Neural cell (in vitro differentiated cells): ENCODE measurements at regions not wholly inside any gene's neighbourhood (a gene's known extent, or its start where the extent isn't known, plus 50 kb on each side); places are given as distances from the start of the nearest gene placed in this dataset.

Source experiments
- H2AFZ ChIP-seq: fragments of 200-600, 300-800 bp; sonication (generic), shearing (Covaris generic); 2 replicates; pipeline ENCODE4 v1.6.0; 2014; ENCODE audit warnings: low read depth, mild to moderate bottlenecking, antibody characterized with exemption, low read length, moderate library complexity
- H3F3A ChIP-seq: fragments of 200-600 bp; shearing (Covaris generic); 2 replicates; pipeline ENCODE4 v1.6.1; 2016; ENCODE audit warnings: mild to moderate bottlenecking, moderate library complexity, mixed read lengths, antibody characterized with exemption, low read length; ENCODE audit not compliant: insufficient read depth, poor library complexity, severe bottlenecking
- H3K27ac ChIP-seq: fragments of 200-600, 300-800 bp; sonication (generic), shearing (Covaris generic); 2 replicates; pipeline ENCODE4 v1.5.1; 2014; ENCODE audit warnings: mild to moderate bottlenecking, low read length, moderate library complexity
- H3K27me3 ChIP-seq: fragments of 300-800, 200-600 bp; sonication (generic), shearing (Covaris generic); 2 replicates; pipeline ENCODE4 v1.6.0; 2014; ENCODE audit warnings: mild to moderate bottlenecking, low read depth, low read length, moderate library complexity; ENCODE audit not compliant: insufficient read depth
- H3K36me3 ChIP-seq: fragments of 300-800, 200-600 bp; sonication (generic), shearing (Covaris generic); 2 replicates; pipeline ENCODE4 v1.5.1; 2014; ENCODE audit warnings: mild to moderate bottlenecking, antibody characterized with exemption, low read length, moderate library complexity; ENCODE audit not compliant: insufficient read depth
- H3K4me2 ChIP-seq: fragments of 300-800, 200-600 bp; sonication (generic), shearing (Covaris generic); 2 replicates; pipeline ENCODE4 v1.6.0; 2014; ENCODE audit warnings: mild to moderate bottlenecking, low read length
- H3K4me3 ChIP-seq: fragments of 300-800, 200-600 bp; sonication (generic), shearing (Covaris generic); 2 replicates; pipeline ENCODE4 v1.5.1; 2014; ENCODE audit warnings: mild to moderate bottlenecking, low read length, moderate library complexity
- H3K79me2 ChIP-seq: fragments of 200-600 bp; shearing (Covaris generic); replicated peaks from 2 replicates; pipeline ENCODE4 v1.6.0; 2014; ENCODE audit warnings: mild to moderate bottlenecking, low read length, moderate library complexity; ENCODE audit not compliant: insufficient read depth
- H3K9ac ChIP-seq: fragments of 300-800, 200-600 bp; sonication (generic), shearing (Covaris generic); 2 replicates; pipeline ENCODE4 v1.6.1; 2016; ENCODE audit warnings: mild to moderate bottlenecking, low read length, mixed read lengths
- H3K9me2 ChIP-seq: fragments of 200-600 bp; shearing (Covaris generic); 2 replicates; pipeline ENCODE4 v1.6.1; 2016; ENCODE audit warnings: mild to moderate bottlenecking, low read length, mixed read lengths; ENCODE audit not compliant: insufficient read depth
- H3K9me3 ChIP-seq: fragments of 200-600, 300-800 bp; sonication (generic), shearing (Covaris generic); 2 replicates; pipeline ENCODE4 v1.6.1; 2016; ENCODE audit warnings: mild to moderate bottlenecking, mixed run types, low read length, moderate library complexity, mixed read lengths
- H4K20me1 ChIP-seq: fragments of 200-600 bp; shearing (Covaris generic); 2 replicates; pipeline ENCODE4 v1.6.1; 2016; ENCODE audit warnings: mild to moderate bottlenecking, mixed run types; ENCODE audit not compliant: insufficient read depth
- CTCF ChIP-seq: fragments of 450-650 bp; IDR thresholded peaks from 2 replicates; pipeline ENCODE4 v1.5.1; 2014; ENCODE audit warnings: antibody characterized with exemption, mild to moderate bottlenecking, moderate library complexity; ENCODE audit not compliant: poor library complexity, severe bottlenecking
- EP300 ChIP-seq: fragments of 450-650 bp; conservative IDR thresholded peaks from 2 replicates; pipeline ENCODE4 v1.6.1; 2014; ENCODE audit warnings: antibody characterized with exemption, mild to moderate bottlenecking, moderate library complexity; ENCODE audit not compliant: poor library complexity, severe bottlenecking
- EZH2 ChIP-seq: fragments of 200-600, 300-800 bp; shearing (Covaris generic), sonication (generic); IDR thresholded peaks from 2 replicates; pipeline ENCODE4 v1.6.1; 2014; ENCODE audit warnings: antibody characterized with exemption, low read length, borderline replicate concordance, mild to moderate bottlenecking; ENCODE audit not compliant: insufficient read depth, poor library complexity, severe bottlenecking
- MXI1 ChIP-seq: fragments of 450-650 bp; conservative IDR thresholded peaks from 2 replicates; pipeline ENCODE4 v1.6.1; 2014; ENCODE audit warnings: antibody characterized with exemption, mild to moderate bottlenecking; ENCODE audit not compliant: poor library complexity, severe bottlenecking
- POLR2AphosphoS5 ChIP-seq: IDR thresholded peaks from 2 replicates; pipeline ENCODE4 v1.6.1; 2012
- RAD21 ChIP-seq: fragments of 450-650 bp; conservative IDR thresholded peaks from 2 replicates; pipeline ENCODE4 v1.6.1; 2014; ENCODE audit warnings: antibody characterized with exemption, mild to moderate bottlenecking, moderate library complexity
- REST ChIP-seq: IDR thresholded peaks from 2 replicates; pipeline ENCODE4 v1.6.1; 2012; ENCODE audit warnings: borderline replicate concordance
- SMC3 ChIP-seq: fragments of 450-650 bp; conservative IDR thresholded peaks from 2 replicates; pipeline ENCODE4 v1.6.1; 2014; ENCODE audit warnings: antibody characterized with exemption, mild to moderate bottlenecking, moderate library complexity; ENCODE audit not compliant: poor library complexity
- TAF1 ChIP-seq: IDR thresholded peaks from 2 replicates; pipeline ENCODE4 v1.6.1; 2012; ENCODE audit warnings: low read depth

GRCh38 chr4:189311251-189311650 is 629.4 kb upstream of the FRG1 start:
- H3K9me3 ChIP-seq: no peaks in the 10 kb centered on the region
- no peaks in the 10 kb centered on the region for H3K79me2 ChIP-seq
- no peaks in the 10 kb centered on the region for H4K20me1 ChIP-seq
- H3K27me3 ChIP-seq: no peaks in the 10 kb centered on the region
- H3K4me2 ChIP-seq: no peak overlapping the region
- no peaks in the 10 kb centered on the region for H3K36me3 ChIP-seq
- TF ChIP-seq SMC3 (no peak), RAD21 (no peak), CTCF (no peak)
- H3K4me3 ChIP-seq: no peak overlapping the region
- H2AFZ ChIP-seq: no peak overlapping the region
- H3K27ac ChIP-seq: no peak overlapping the region
- no peaks in the 10 kb centered on the region for H3K9me2 ChIP-seq
- no peak overlapping the region for H3K9ac ChIP-seq
- no peaks in the 10 kb centered on the region for H3F3A ChIP-seq

GRCh38 chr4:189313064-189313463 is 627.6 kb upstream of the FRG1 start:
- no peak for TF ChIP-seq SMC3
- no peak for TF ChIP-seq REST
- no peak for TF ChIP-seq TAF1
- TF ChIP-seq RAD21: no peak
- no peak for TF ChIP-seq MXI1
- TF ChIP-seq POLR2AphosphoS5: no peak
- TF ChIP-seq EP300: no peak
- no peak for TF ChIP-seq CTCF
- no peak for TF ChIP-seq EZH2

More at GRCh38 chr4:189313064-189313463, 627.6 kb upstream of the FRG1 start:
- H3K27me3 ChIP-seq: no peaks in the 10 kb centered on the region
- H3K36me3 ChIP-seq: no peaks in the 10 kb centered on the region
- H3F3A ChIP-seq: no peaks in the 10 kb centered on the region
- H3K4me3 ChIP-seq: no peak overlapping the region
- no peaks in the 10 kb centered on the region for H4K20me1 ChIP-seq
- H3K9ac ChIP-seq: no peak overlapping the region
- H2AFZ ChIP-seq: no peak overlapping the region
- no peaks in the 10 kb centered on the region for H3K9me2 ChIP-seq
- no peak overlapping the region for H3K4me2 ChIP-seq
- H3K27ac ChIP-seq: no peak overlapping the region
- no peaks in the 10 kb centered on the region for H3K79me2 ChIP-seq
- H3K9me3 ChIP-seq: no peaks in the 10 kb centered on the region
